ENCODE measurements at regions not wholly inside any gene's neighbourhood (a gene's known extent, or its start where the extent isn't known, plus 50 kb on each side); places are given as distances from the start of the nearest gene placed in this dataset.
"Not testable (repeated sequence)": the region's sequence is repeated elsewhere in the genome, so short reads cannot be mapped to it uniquely, and the experiment has no call there.

DNA sequence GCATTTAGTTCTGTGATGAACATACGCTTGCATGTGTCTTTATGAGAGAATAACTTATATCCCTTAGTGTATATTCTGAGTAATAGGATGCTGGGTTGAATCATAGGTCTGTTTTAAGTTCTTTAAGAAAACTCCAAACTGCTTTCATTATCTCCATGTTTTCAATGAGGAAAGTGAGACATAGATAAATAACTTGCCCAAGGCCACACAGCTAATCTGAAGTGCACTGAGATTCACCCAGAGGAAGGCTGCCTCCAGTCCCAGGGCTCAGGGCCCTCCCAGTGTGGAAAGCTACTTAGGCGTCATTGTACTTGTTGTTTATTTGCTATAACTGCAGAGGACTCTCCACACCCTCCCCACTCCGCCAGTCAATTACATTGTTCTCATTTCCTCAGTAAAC is 126.7 kb downstream of the INHBA start:
- DNase-seq, result no peak

GRCh38 chr7:41574377-41574776 is 128.5 kb downstream of the INHBA start:
- DNase-seq, result no peak

DNA sequence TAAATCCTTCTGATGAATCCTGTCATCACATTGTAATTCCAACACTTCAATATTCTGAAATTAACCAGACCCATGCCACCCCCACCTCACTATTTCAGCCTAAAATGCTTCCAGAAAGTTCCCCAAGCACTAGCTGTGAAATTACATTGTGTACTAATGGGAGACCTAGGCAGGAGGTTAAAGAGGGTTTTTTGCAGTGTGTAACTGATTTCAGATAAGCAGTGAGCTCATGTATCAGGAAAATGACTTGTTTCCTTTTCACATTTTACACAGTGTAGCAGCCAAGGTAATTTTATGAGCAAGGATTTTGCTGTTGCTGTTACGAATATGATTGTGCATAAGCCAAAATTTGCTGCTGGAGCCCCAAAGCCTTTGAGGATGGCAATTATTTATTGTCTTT is 129.0 kb downstream of the INHBA start:
- no peak for DNase-seq

- DNase-seq, result no peak
These were observed 129.4 kb downstream of the INHBA start for GRCh38 chr7:41573443-41573842.

DNA sequence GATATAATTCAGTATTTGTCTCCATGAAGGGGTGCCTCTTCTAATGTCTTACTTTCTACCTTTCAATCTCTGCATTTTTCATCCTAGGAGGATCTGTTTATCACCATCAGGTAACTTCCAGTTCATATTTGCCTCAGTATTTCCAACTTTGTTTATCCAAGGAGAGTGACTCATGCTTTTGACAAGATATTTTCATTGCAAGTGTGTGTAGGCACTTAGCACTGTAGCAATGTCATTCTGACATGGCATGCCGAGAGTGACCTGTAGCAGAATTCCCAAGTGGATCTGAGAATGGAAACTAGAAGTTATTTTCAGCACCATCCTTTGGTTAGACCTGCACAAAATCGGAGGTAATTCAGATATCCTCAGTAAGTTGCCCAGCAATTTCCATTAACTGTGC is 129.9 kb downstream of the INHBA start:
- no peak for DNase-seq

GRCh38 chr7:41571573-41571972 is 131.3 kb downstream of the INHBA start:
- no peak for DNase-seq

DNA sequence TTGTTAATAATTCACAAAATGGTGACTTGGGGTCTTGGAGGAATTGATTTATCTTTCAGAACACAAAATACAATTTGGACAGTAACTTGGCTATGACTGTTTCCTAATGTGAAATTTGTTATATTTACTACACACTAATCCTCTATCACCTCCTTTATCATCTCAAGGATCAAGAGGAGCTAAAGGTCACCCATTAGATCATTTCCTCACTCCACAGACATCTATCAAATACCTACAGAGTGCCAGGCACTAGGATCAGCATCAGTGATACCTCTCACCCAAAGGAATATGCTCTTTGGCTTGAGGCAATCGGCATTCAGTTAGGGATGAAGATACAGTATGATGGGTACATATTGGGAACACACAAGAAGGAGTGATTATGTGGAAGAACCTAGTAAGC is 132.1 kb downstream of the INHBA start:
- no peak for DNase-seq

GRCh38 chr7:41568135-41568534 is 134.8 kb downstream of the INHBA start:
- DNase-seq, result no peak

GRCh38 chr7:41567731-41568114 is 135.2 kb downstream of the INHBA start:
- no peak for DNase-seq

DNA sequence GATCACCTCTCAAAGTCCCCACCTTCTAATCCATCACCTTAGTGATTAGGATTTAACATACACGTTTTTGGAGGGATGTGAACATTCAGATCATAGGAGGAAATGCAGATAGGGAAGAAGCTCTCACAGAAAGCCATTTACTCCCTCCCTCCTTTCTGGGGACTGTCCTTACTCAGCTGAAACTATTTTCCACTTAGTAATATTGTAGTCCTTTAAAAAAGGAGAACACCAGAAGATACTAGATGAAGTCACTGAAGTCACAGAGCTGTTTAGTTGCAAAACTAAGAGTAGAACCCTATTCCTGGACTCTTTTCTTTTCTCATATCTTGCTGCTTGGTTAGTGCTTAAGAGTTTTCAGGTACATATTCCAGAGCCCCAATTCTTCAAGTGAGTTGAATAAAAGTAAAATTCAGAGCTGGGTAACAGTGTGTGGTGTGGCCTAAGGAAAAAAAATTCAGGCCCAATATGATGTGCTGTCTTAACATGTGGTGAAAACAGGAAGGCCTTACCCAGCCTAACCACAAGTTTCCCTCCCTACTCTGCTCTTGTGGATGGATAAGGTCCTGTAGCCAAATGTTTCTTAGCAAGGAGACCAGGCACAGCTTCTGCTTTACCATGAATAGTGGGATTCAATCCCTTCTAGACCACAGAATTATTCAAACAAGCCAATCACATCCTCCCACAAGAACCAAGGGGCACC is 135.7 kb downstream of the INHBA start:
- DNase-seq, result no peak

DNA sequence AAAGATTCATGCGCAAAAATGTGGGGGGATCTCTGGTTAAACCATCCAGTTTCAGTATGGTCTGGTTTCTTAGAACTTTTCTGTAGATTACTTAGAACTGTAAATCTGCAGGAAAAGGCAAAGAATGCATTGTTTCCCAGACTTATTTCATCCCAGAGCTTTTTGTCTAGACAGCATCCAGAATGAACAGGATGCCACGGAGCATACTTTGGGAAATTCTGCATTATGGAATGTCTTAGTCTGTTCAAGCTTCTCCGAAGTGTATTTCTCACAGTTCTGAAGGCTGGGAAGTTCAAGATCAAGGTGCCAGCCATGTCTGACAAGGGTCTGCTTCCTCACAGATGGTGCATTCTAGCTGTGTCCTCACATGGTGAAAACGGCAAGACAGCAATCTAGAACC is 136.3 kb downstream of the INHBA start:
- DNase-seq, result no peak

GRCh38 chr7:41565655-41566054 is 137.2 kb downstream of the INHBA start:
- DNase-seq, result no peak

- DNase-seq, result no peak
These were observed 143.5 kb downstream of the INHBA start for GRCh38 chr7:41559426-41559825.

GRCh38 chr7:41554481-41554880 is 148.4 kb downstream of the INHBA start:
- DNase-seq, result no peak

- DNase-seq, result not testable (repeated sequence)
These were observed 152.8 kb downstream of the INHBA start for GRCh38 chr7:41550046-41550445.

GRCh38 chr7:41544241-41544640 is 158.6 kb downstream of the INHBA start:
- DNase-seq, result no peak

DNA sequence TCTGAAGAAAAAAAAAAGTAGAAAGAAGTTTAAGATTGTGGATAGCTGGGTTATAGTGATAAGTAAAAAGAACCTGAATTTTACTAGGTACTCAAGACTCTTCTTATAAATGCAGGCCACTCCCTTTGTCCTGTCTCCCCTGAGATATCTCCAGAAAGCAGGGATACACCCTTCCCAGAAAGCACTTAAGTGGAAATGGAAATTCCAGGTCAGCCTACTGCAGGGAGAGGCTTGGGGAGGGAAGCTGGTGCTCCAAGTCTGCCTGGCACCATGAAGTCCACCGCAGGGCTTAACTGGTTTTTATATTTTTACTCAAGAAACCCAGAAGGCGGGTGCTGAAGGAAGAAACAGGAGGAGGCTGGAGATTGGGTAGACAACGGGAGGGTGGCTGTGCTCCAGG is 162.3 kb downstream of the INHBA start:
- no peak for DNase-seq

DNA sequence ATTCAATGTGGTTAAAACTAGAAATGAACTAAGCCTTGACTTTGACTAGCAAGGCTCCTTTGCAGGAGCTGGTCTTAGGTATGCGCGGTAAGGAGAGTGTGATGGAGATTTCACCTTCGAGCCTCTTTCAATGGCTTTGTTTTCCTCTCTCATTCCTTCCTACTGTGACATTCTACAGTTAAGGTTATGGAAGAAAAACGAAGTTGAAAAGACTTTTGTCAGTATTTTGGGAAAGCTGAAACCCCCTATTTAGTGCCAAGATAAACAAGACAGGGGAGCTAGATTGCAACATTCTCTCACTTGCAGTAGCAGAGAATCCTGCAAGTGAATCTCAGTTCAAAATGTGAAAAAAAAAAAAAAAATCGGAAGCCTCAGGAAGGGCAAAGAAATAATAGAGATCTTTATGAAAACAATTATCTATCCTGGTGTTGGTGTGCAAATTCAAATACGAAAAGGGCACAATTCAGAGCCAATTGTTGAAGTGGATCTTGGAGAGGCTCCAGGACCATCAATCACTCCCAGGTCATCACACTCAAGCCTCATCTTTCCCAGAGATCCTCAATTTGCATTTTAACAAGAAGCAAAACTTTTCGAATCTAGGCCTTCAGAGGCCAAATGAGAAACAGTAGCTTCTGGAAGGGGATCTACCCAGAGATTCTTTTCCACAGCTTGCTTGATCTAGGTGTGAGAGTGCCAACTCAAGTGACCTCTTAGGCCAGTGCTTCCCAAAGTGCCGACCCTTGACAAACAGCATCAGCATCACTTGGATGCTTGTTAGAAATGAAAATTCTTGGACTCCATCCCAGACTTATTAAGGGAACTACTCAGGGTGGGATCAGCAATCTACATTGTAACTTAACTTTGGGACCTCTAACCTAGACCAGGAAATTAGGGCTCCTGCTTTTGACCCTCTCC is 163.8 kb downstream of the INHBA start:
- no peak for DNase-seq

- DNase-seq, result no peak
These were observed 165.8 kb downstream of the INHBA start for GRCh38 chr7:41536873-41537665.

- DNase-seq, result no peak
These were observed 166.6 kb downstream of the INHBA start for GRCh38 chr7:41536122-41536872.

DNA sequence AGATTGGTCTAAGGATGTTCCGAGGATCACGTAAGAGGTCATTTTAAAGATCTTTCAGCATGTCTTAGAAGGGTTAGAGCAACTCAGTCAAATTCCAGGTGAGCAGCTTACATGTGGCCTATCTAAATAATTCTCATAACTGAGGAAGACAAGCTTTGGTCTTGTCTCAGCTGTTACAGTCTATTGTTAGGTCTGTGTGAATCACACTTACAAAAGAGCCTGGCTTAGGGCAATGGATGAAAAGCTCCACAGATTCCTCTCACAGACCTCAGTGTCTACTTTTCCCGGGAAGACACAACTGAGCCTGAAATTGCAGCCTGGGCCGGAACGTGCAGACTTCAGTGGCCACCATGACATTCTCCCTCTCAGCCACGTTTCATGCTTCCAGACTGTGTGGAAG is 173.1 kb downstream of the INHBA start:
- no peak for DNase-seq

DNA sequence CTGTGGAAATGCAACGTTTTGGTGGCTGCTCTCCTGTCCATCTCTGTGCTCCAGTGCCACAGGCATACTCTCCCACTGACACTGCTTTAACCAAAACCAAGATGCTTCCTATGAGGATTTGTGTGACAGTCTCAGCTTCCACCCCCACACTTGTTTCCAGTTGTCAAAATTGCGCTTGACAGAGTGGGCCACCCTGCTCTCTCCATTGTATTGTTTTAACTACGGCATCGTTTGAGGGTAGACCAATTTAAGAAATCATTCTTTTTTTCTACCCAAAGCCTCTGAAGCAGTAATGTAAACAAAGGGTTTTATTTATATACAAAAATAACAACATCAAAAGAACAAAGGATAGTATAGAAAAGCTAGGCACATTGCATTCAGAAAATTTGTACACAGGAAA is 178.0 kb downstream of the INHBA start:
- no peak for DNase-seq

DNA sequence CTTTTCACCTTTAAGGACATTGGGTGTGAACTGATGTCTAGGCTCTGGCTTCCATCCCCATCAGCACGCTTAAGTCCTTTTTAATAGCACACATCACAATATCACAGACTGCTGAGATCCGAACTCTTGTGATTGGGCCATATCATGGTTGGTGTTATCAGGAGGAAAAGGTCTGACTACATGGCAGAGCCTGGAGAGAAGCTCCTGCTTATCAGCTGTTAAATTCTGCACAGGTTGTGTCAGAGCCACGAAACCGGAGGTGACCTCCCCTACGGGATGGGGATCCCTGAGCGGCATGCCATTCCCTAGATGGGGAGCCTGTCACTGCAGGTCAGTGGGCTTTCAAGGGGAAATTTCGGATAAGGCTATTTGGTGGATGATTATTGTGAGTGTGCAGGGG is 182.4 kb downstream of the INHBA start:
- DNase-seq, result no peak

Measured in activated T-cell treated with anti-CD3 and anti-CD28 coated beads, Interleukin-2, amount 50 U/mL, for 48 hours (primary cell).